ENCODE measurements at regions not wholly inside any gene's neighbourhood (a gene's known extent, or its start where the extent isn't known, plus 50 kb on each side); places are given as distances from the start of the nearest gene placed in this dataset.

GRCh38 chr10:33416691-33417090, 82.2 kb upstream of the NRP1 start:
- Histone ChIP-seq H3F3A (ENCODE audit: insufficient read depth) (peaks cover 25% of the 10 kb centered on the region), H3K27me3 (replicated peaks; ENCODE audit: insufficient read depth) (no peaks in the 10 kb centered on the region), H2AFZ (no peak overlapping the region), H3K9me3 (ENCODE audit: low read depth) (no peaks in the 10 kb centered on the region), H3K4me1 (ENCODE audit: insufficient read depth) (peaks cover 25% of the 10 kb centered on the region), H3K9me2 (ENCODE audit: insufficient read depth) (no peaks in the 10 kb centered on the region), H3K4me2 (ENCODE audit: unreplicated experiment) (no peak overlapping the region), H3K9ac (no peak overlapping the region), H3K36me3 (ENCODE audit: low read depth) (no peaks in the 10 kb centered on the region), H3K4me3 (no peak overlapping the region), H4K20me1 (ENCODE audit: insufficient read depth) (no peaks in the 10 kb centered on the region), H3K79me2 (ENCODE audit: insufficient read depth) (no peaks in the 10 kb centered on the region), H3K27ac (no peak overlapping the region)
- TF ChIP-seq EZH2phosphoT487 (IDR thresholded peaks at IDR 0.05; ENCODE audit: insufficient read depth, low read depth) (no peak), EZH2 (IDR thresholded peaks at IDR 0.05; ENCODE audit: insufficient read depth, poor library complexity, severe bottlenecking) (no peak)
- 97 to 98% methylated on average over 6 of the region's 6 CpGs for WGBS, 2 experiments (ENCODE audit: low coverage in 1 of 2, low lambda C conversion rate in 2 of 2, missing lambda C conversion rate in 2 of 2)
- in situ Hi-C loops (cut with MboI), result no loop called here
- DNase-seq, result no peak

GRCh38 chr10:33416209-33416608, 81.7 kb upstream of the NRP1 start:
- in situ Hi-C loops (cut with MboI), result no loop called here
- Histone ChIP-seq H3K4me1 (ENCODE audit: insufficient read depth) (peaks cover 20% of the 10 kb centered on the region), H3K79me2 (ENCODE audit: insufficient read depth) (no peaks in the 10 kb centered on the region), H3K9me2 (ENCODE audit: insufficient read depth) (no peaks in the 10 kb centered on the region), H3K9me3 (ENCODE audit: low read depth) (no peaks in the 10 kb centered on the region), H3K27ac (no peak overlapping the region), H3F3A (ENCODE audit: insufficient read depth) (peaks cover 25% of the 10 kb centered on the region), H2AFZ (no peak overlapping the region), H3K9ac (no peak overlapping the region), H3K36me3 (ENCODE audit: low read depth) (no peaks in the 10 kb centered on the region), H3K27me3 (replicated peaks; ENCODE audit: insufficient read depth) (no peaks in the 10 kb centered on the region), H3K4me2 (ENCODE audit: unreplicated experiment) (no peak overlapping the region), H4K20me1 (ENCODE audit: insufficient read depth) (no peaks in the 10 kb centered on the region), H3K4me3 (no peak overlapping the region)
- WGBS, 2 experiments (ENCODE audit: low coverage in 1 of 2, low lambda C conversion rate in 2 of 2, missing lambda C conversion rate in 2 of 2), result 92 to 100% methylated on average over 1 of the region's 1 CpG
- TF ChIP-seq EZH2phosphoT487 (IDR thresholded peaks at IDR 0.05; ENCODE audit: insufficient read depth, low read depth) (no peak), EZH2 (IDR thresholded peaks at IDR 0.05; ENCODE audit: insufficient read depth, poor library complexity, severe bottlenecking) (no peak)
- DNase-seq, result no peak

DNA sequence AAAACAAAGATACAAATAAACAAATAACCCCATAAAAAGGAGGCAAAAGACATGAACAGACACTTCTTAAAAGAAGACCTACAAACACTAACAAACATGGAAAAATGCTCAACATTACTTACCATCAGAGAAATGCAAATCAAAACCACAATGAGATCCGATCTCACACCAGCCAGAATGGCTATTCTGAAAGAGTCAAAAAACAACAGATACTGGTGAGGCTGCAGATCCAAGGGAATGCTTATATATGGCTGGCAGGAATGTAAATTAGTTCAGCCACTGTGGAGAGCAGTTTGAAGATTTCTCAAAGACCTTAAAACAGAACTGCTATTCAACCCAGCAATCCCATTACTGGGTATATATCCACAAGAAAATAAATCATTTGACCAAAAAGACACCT, 80.4 kb upstream of the NRP1 start:
- 96 to 97% methylated on average over 1 of the region's 1 CpG for WGBS, 2 experiments (ENCODE audit: low coverage in 1 of 2, low lambda C conversion rate in 2 of 2, missing lambda C conversion rate in 2 of 2)
- H3K36me3 ChIP-seq (ENCODE audit: low read depth), result no peaks in the 10 kb centered on the region
- H3K4me2 ChIP-seq (ENCODE audit: unreplicated experiment), result no peak overlapping the region
- no peaks in the 10 kb centered on the region for H3K79me2 ChIP-seq (ENCODE audit: insufficient read depth)
- no peak for DNase-seq
- H4K20me1 ChIP-seq (ENCODE audit: insufficient read depth), result no peaks in the 10 kb centered on the region
- H2AFZ ChIP-seq, result no peak overlapping the region
- no peak overlapping the region for H3K9ac ChIP-seq
- H3K4me1 ChIP-seq (ENCODE audit: insufficient read depth), result peaks cover 18% of the 10 kb centered on the region
- H3F3A ChIP-seq (ENCODE audit: insufficient read depth), result peaks cover 24% of the 10 kb centered on the region
- no peaks in the 10 kb centered on the region for H3K9me2 ChIP-seq (ENCODE audit: insufficient read depth)
- H3K27me3 ChIP-seq (replicated peaks; ENCODE audit: insufficient read depth), result no peaks in the 10 kb centered on the region
- in situ Hi-C loops (cut with MboI), result no loop called here
- TF ChIP-seq EZH2phosphoT487 (IDR thresholded peaks at IDR 0.05; ENCODE audit: insufficient read depth, low read depth) (no peak), EZH2 (IDR thresholded peaks at IDR 0.05; ENCODE audit: insufficient read depth, poor library complexity, severe bottlenecking) (no peak)
- no peak overlapping the region for H3K27ac ChIP-seq
- no peak overlapping the region for H3K4me3 ChIP-seq
- no peaks in the 10 kb centered on the region for H3K9me3 ChIP-seq (ENCODE audit: low read depth)

DNA sequence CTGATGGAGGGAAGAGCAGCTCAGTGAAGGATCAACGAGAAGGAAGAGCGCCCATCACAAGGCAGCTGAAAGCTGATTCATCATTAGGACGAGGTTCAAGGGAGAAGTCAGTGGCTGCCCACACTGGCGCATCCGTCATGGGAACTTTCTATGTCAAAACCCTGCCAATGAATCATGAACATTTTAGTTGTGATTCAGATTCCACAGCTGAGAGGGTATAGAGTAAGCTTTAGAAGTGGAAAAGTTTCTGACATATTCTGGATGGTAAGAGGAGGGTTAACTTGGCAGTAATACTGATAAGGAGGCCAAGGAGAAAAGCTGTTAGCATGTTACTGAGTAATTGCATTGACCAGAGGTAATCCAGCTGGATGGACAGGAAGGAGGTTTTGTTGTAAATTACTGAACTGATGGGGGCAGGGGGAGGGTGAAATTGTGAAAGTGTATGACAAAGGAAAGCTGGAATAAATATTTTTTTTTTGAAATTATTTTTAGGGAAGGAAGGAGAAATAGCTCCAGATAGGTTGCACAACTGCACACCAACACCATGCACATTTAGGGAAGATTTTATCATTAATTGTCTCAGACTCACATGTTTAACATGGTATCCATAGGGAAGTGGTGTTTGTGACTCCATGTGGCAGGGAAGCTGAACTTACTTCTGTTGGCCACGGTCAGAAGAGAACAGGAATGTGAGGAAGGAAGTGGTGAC, 78.3 kb upstream of the NRP1 start:
- Histone ChIP-seq H3K4me2 (ENCODE audit: unreplicated experiment) (peak overlapping the region; percentile 85), H3F3A (ENCODE audit: insufficient read depth) (peaks cover 24% of the 10 kb centered on the region), H3K9ac (peak overlapping the region; percentile 62), H4K20me1 (ENCODE audit: insufficient read depth) (no peaks in the 10 kb centered on the region), H3K9me3 (ENCODE audit: low read depth) (no peaks in the 10 kb centered on the region), H3K4me1 (ENCODE audit: insufficient read depth) (peaks cover 18% of the 10 kb centered on the region), H3K27ac (peak overlapping the region; percentile 89), H3K9me2 (ENCODE audit: insufficient read depth) (no peaks in the 10 kb centered on the region), H2AFZ (0 out of 2 replicates have a peak overlapping the region, but pooled peaks have one; percentile 46), H3K36me3 (ENCODE audit: low read depth) (no peaks in the 10 kb centered on the region), H3K79me2 (ENCODE audit: insufficient read depth) (no peaks in the 10 kb centered on the region), H3K27me3 (replicated peaks; ENCODE audit: insufficient read depth) (no peaks in the 10 kb centered on the region), H3K4me3 (peak overlapping the region; percentile 48)
- in situ Hi-C loops (cut with MboI), result no loop called here
- TF ChIP-seq EZH2phosphoT487 (IDR thresholded peaks at IDR 0.05; ENCODE audit: insufficient read depth, low read depth), result no peak
- no peak for TF ChIP-seq EZH2 (IDR thresholded peaks at IDR 0.05; ENCODE audit: insufficient read depth, poor library complexity, severe bottlenecking)
- DNase-seq, result peak; percentile 98
- WGBS, 2 experiments (ENCODE audit: low coverage in 1 of 2, low lambda C conversion rate in 2 of 2, missing lambda C conversion rate in 2 of 2), result 0 to 1% methylated on average over 6 of the region's 6 CpGs
